HepG2 (cell line): ENCODE measurements at regions not wholly inside any gene's neighbourhood (a gene's known extent, or its start where the extent isn't known, plus 50 kb on each side); places are given as distances from the start of the nearest gene placed in this dataset.

Source experiments
- CAMTA2 ChIP-seq: sonication (generic); formaldehyde crosslinking; IDR thresholded peaks from 2 replicates; pipeline ENCODE4 v1.4.0; 2020; ENCODE audit warnings: mild to moderate bottlenecking, missing genetic modification reagents, borderline replicate concordance
- GABPB1 ChIP-seq: IDR thresholded peaks from 2 replicates; pipeline ENCODE4 v1.6.1; 2016; ENCODE audit warnings: mild to moderate bottlenecking, missing genetic modification reagents, moderate library complexity, missing compliant biosample characterization
- RFX5 ChIP-seq: IDR thresholded peaks from 2 replicates; pipeline ENCODE4 v1.6.1; 2011; ENCODE audit warnings: low read depth, low read length, improper control_type of control experiment
- YY1 ChIP-seq: IDR thresholded peaks from 2 replicates; pipeline ENCODE4 v1.6.1; 2011; ENCODE audit warnings: low read length, low read depth, moderate library complexity, mild to moderate bottlenecking; ENCODE audit not compliant: insufficient read depth, insufficient replicate concordance
- ZNF703 ChIP-seq: sonication (generic); formaldehyde crosslinking; IDR thresholded peaks from 2 replicates; pipeline ENCODE4 v1.5.1; 2020; ENCODE audit warnings: missing genetic modification reagents, mild to moderate bottlenecking, moderate library complexity, borderline replicate concordance
- TF ChIP-seq, protein P1 (sequence below): sonication (generic); formaldehyde crosslinking; conservative IDR thresholded peaks from 2 replicates; pipeline ENCODE4 v1.4.0; 2020; ENCODE audit warnings: missing genetic modification reagents

DNA sequence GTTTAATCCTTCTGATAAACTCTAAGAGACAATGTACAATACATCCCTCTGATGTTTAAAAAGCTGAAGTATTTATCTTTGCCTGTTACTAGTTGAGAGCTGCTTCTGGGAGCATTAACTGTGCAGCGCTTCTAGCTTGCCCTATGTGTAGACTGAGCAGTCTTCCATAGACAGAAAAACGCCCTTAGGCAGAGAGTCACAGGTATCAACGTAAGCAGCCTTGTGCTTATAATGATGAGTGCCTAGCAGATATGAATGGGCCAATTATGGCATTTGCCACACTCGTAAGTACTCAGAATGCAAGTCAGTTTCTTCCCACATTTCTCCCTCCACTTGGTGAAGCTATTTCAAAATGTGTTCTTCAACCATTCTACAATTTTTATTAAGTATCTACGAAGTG, 731.1 kb upstream of the SLC8A1 start:
- TF ChIP-seq GABPB1 (CRISPR knock-in tag), result no peak
- no peak for TF ChIP-seq RFX5
- no peak for TF ChIP-seq ZNF703
- TF ChIP-seq CAMTA2 (CRISPR knock-in tag), result no peak
- TF ChIP-seq YY1, result no peak
- TF ChIP-seq, protein P1, sequence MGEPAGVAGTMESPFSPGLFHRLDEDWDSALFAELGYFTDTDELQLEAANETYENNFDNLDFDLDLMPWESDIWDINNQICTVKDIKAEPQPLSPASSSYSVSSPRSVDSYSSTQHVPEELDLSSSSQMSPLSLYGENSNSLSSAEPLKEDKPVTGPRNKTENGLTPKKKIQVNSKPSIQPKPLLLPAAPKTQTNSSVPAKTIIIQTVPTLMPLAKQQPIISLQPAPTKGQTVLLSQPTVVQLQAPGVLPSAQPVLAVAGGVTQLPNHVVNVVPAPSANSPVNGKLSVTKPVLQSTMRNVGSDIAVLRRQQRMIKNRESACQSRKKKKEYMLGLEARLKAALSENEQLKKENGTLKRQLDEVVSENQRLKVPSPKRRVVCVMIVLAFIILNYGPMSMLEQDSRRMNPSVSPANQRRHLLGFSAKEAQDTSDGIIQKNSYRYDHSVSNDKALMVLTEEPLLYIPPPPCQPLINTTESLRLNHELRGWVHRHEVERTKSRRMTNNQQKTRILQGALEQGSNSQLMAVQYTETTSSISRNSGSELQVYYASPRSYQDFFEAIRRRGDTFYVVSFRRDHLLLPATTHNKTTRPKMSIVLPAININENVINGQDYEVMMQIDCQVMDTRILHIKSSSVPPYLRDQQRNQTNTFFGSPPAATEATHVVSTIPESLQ (CRISPR knock-in tag), result no peak
